Skin epidermis (tissue), 12 donors: ENCODE measurements at regions not wholly inside any gene's neighbourhood (a gene's known extent, or its start where the extent isn't known, plus 50 kb on each side); places are given as distances from the start of the nearest gene placed in this dataset.

Experiments
- H3K27ac ChIP-seq, 21 experiments: fragments of 200-600 bp; sonication (generic) in 11 of 21; one replicate each; pipeline ENCODE4 v1.5.0; 2020; ENCODE audit warnings: mild to moderate bottlenecking in 3 of 21, inconsistent platforms in 2 of 21, moderate library complexity in 2 of 21
- H3K4me3 ChIP-seq, 7 experiments: fragments of 200-600 bp; sonication (generic) in 2 of 7; one replicate each; pipeline ENCODE4 v1.5.0; 2020; ENCODE audit warnings: inconsistent platforms in 2 of 7, mild to moderate bottlenecking in 2 of 7, moderate library complexity in 1 of 7

DNA sequence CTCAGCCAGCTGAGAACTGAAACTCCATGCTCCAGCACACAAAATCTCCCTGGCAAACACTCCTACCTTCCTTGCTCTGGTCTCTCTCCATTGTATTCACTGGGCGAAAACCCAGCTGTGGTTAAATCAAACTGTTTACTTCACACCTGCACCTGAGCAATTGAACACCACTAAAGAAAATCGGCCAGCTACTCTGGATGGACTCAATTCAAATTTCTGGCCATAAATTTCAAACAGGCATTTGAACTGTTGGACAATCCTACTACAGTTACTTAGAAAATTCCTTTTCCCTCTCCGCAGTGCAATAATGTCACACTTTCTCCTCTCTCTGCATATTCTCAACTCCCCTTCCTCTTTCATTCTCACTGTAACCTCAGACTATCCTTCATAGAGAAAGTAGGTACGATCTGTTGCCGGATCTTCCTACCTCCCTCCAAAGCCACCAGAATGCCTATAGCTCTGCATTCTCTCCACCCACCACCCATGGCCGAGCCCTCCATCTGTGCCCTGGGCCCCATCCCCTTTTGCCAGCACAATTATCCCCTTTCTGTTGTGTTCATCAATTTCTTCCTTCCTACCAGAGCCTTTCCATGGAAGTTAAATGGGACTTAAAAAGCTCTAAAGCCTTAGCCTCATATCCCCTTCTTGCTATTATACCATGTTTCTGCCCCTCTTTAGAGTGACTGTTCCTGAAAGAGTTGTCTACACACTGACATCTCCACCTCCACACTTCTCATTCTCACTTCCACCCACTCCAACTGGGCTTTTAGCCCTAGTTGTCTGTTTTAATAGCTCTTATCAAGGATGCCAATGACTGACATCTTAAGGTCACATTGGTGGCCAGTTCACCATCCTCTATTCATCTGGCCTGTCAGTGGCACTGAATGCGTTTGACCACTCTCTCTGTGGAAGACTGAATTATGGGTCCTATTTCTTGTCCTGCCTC is 127.5 kb upstream of the SLC1A4 start:
- H3K4me3 ChIP-seq: no peak overlapping the region
- H3K27ac ChIP-seq: peak overlapping the region in 16 of 21 experiments; percentile 16 to 97 (median 90)

DNA sequence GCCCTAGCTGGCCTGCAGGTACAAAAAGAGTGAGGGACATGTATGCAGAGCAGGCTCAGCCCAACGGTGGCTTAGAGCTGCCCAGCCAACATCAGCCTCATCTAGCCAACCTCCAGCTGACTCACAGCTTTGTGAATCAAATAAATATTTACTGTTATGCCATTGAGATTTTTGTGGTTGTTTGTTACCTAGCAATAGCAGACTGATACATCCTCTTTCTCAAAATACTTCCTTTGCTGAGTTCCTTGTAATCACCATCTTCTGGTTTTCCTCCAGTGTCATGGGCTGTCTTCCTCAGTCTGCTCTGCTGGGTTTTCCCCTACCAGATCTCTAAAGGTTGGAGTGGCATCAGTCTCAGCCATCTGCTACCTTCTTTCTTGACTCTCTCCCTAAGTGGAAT is 126.6 kb upstream of the SLC1A4 start:
- peak overlapping the region in 8 of 21 experiments; percentile 31 to 98 (median 96) for H3K27ac ChIP-seq
- no peak overlapping the region for H3K4me3 ChIP-seq

DNA sequence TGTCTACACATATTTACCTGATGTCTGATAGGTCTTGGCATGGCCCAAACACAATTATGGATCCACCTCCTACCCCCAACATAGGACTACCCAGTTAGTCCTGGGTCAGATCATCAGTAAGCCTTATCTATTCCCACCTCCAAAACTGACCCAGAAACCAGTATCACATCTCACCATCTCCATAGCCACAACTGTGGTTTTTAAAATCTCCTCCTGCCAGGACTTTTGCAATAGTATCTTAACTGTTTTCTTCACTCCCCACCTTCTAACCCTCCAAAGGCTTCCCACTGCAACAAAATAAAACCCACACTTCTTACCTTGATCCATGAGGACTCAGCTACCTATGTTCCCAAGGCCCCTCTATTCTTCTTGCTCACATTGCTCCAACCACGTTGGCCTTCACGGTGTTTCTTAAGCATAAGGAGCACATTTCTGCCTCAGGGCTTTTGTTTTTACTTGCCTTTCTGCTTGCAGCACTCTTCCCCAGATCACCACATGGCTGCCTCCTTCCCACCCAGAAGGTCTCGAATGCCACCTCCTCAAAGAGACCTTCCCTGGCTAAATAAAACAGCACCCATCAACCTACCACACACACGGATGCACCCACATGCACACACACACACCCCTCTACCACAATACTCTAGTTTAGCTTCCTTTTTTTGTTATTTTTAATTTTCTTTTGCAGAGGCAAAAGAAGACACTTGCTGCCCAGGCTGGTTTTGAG is 125.9 kb upstream of the SLC1A4 start:
- Histone ChIP-seq H3K4me3 (no peak overlapping the region), H3K27ac (peak overlapping the region in 12 of 21 experiments; percentile 1 to 98 (median 32))

DNA sequence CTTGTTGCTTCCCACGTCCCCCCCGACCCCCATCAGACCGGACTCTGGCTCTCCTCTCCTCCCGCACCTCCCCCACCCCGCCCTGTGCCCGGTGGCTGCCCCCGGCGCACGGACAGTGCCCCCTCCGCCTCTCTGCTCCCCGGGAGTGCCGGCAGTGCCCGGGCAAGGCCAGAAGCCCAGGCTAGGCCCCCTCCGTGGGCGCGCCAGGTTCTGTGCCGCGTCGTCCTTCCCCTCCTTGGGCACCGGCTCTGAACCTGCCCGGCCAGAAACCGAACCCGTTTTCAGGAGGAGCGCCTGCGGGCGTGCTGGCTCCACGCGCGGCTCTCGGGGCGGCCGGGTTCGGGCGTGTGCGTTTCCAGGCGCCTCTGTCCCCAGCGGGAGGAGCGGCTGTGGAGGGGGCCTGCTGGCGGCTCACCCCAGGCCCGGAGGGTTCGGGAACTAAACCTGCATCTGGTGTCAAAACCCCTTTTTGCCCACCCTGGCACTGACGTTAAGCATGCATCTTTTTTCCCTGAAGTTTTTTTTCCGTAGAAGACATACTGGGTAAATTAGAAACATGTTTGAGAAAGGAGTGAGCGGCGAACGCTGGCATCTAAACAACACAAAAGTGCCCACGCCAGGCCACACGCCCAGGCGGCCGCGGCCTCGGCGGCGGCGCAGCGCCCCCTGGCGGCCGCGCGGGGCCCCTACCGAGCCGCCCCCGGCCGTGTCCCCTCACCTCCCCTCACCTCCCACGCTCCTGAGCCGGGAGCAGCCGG is 123.9 kb upstream of the SLC1A4 start:
- H3K27ac ChIP-seq: peak overlapping the region; percentile 75 to 99 (median 95)
- peak overlapping the region; percentile 36 to 61 (median 58) for H3K4me3 ChIP-seq

DNA sequence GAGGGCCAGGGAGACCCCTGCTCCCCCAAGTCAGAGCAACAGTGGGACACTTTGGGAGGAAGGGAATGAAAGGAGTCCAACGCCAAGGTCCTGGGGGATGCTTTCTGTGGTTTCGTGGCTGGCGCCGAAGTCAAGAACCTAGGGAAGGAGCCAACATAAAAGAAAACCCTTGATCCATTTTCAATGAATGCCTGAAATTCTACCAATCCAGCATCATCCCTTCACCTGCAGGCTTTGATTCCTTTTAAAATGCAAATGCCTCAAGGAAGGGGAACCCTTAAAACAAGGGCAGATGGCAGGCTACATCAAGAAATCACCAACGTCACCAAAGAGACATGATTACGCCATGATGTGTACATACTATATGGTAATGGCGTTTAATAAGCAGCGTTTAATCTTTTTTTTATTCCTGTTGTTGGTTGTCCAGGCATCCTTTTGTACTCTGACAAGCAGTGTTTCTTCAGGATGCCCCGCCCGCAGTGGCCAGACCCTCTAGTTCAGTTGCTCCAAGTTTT is 123.3 kb upstream of the SLC1A4 start:
- peak overlapping the region in 7 of 21 experiments; percentile 36 to 98 (median 95) for H3K27ac ChIP-seq
- peak overlapping the region in 5 of 7 experiments; percentile 37 to 61 (median 58) for H3K4me3 ChIP-seq

DNA sequence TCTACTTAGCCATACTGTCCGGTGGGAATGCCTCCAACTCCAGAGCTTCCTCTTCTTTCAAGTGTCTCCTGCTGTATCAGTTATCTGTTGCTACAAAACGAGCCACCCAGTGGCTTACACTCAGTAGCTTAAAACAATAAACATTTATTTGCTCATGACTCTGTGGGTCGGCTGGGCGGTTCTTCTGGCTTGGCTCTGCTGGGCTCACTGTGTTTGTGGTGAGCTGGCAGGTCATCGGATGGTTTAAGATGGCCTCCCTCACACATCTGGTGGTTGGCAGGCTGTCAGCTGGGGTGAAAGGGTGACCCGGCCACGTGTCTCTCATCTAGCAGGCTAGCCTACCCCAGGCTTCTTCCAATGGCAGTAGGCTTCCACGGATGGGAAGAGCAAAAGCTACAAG is 122.4 kb upstream of the SLC1A4 start:
- H3K4me3 ChIP-seq: no peak overlapping the region
- H3K27ac ChIP-seq: no peak overlapping the region

DNA sequence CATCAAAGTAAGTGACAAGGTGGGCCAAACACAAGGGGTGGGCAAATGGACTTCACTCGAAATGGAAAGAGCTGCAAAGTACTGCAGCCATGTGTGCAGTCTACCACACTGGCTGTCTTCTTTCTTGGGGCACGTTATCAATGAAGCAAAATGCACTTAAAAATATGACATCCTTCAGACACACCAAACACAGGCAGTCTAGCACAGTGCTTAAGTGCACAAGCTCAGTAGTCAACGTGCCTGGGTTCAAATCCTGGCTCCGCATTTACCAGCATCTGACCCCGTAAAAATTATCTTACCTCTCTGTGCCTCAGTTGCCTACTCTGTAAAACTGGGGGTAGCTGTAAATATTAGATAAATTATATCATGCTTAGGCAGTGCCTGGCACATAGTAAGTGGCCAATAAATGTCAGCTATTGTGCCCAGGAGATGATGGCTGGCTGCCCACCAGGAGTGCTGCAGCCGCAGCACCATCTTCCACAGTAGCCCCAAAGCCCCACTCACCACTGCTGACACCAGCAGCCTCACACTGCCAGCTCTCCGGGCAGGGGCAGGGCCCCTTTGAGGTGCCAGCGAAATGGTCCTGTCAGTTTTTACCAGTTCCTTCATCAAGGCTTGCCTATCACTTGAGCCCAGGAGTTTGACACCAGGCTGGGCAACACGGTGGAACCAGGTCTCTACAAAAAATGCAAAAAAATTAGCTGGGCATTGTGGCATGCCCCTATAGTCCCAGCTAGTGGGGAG is 121.8 kb upstream of the SLC1A4 start:
- no peak overlapping the region for H3K27ac ChIP-seq
- no peak overlapping the region for H3K4me3 ChIP-seq

DNA sequence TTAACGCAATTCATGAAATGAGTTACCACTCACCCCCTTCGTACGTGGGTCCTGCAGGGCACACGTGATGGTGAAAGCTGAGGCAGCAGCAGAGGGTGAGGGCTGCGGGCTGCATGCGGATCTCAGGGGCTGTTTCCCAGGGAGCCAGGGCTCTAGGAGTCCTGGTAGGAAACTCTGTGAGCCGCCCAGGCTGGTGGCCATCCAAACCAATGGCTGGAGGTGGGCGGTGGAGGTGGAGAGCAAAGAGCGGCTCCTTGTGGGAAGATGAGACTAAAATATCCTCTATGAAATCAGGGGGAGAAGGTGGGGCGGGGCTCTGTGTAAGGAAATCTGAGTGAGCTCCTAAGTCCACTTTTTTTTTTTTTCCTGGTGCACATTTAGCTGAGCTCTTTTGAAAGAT is 120.1 kb upstream of the SLC1A4 start:
- Histone ChIP-seq H3K4me3 (no peak overlapping the region), H3K27ac (no peak overlapping the region)

DNA sequence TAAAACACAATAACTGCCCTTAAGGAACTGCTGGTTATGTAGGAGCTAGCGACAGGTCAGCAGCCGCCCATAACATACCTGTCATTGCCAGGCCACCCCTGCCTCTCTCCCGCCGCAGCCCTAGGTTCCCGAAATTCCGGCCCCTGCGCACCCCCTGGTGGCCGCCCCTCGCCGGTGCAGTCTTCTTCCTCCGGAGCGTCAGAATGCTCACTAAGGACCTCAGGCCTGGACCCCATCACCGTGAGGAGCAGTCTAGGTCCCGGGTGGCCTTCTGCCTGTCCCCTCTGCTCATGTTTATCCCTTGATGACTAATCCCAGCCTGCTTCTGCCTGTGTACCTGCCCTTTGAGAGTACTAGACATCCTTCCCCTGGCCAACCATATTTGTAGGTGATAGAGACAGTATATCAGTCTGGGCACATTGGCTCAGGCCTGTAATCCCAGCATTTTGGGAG is 115.7 kb upstream of the SLC1A4 start:
- H3K27ac ChIP-seq: no peak overlapping the region

DNA sequence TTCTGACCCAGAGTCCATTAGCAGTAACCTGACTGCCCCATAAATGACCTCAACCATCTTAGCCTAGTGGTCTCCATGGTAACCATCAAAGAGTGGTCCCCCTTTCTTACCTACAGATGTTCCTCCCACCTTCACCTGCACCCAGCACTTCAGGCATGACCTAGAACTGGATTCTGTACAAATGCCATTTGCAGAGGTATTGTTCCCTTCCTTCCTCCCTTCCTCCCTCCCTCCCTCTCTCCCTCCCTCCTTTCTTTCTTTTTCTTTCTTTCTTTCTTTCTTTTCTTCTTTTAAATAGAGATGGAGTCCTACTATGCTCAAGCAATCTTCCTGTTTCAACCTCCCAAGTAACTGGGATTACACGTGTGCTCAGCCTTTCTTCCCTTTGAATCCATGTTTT is 114.6 kb upstream of the SLC1A4 start:
- no peak overlapping the region for H3K4me3 ChIP-seq

More for the DNA sequence above, 115.7 kb upstream of the SLC1A4 start:
- peak overlapping the region in 2 of 7 experiments; percentile 19 to 20 for H3K4me3 ChIP-seq

DNA sequence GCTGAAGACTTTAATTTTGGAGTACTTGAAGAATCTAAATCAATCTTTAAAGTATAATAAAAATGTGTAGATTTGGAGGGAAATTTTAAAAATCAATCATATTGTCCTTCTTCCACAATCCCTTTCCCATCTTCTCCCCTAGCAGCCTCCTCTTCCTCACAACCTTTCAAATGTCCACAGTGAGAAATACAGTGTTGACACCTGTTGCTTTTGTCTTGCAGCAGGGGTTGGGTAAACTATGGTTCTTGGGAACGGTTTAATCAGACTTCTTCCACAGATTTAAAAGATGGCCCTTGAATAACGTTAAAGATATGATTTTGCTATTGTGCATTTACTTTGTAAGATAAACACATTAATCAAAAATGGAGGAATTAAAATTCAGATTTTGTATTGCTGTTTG is 113.8 kb upstream of the SLC1A4 start:
- Histone ChIP-seq H3K4me3 (no peak overlapping the region), H3K27ac (peak overlapping the region in 2 of 21 experiments; percentile 26 to 50)

More for the DNA sequence above, 114.6 kb upstream of the SLC1A4 start:
- H3K27ac ChIP-seq: no peak overlapping the region

DNA sequence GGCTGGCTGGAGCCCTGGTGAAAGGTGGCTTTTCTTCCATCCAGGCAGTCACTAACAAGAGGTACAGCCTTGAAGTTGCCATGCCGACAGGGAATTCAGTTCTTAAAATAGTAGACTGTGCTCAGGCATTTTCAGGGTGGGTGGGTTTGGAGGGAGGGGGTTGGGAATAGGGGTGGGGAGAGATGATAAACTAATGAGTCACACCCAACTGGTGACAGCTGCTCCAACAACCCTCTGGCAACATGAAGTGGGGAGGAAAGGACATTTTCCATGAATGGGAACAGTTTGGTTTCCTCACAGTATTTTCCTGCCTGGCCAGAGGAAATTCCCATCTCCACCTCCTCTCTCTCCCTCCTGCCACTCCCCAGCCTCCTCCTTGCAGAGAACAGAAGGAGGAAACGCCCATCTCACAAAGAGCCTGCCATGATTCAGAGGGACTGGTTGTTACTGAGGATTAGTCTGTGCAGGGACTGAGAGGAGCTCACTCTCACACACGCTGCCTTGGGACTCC is 113.0 kb upstream of the SLC1A4 start:
- H3K27ac ChIP-seq: peak overlapping the region in 11 of 21 experiments; percentile 5 to 66 (median 41)

DNA sequence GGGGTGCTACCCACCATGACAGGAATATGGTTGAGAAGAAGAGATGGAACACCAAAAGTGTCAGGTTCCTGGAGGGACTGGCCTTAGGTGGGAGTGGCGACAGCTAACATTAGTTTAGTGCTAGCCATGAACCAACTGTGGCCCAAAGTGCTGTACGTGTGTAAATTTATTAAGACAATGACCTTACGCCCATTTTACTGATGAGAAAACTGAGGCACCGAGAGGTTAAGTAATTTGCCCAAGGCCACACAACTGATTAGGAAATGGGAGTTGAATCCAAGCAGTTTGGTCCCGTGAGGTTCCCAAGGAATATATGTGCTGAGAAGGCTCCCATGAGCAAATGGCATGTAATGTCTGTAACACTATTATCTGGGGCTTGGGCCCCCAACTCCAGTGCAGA is 109.5 kb upstream of the SLC1A4 start:
- Histone ChIP-seq H3K4me3 (no peak overlapping the region), H3K27ac (no peak overlapping the region)

More for the DNA sequence above, 113.0 kb upstream of the SLC1A4 start:
- no peak overlapping the region for H3K4me3 ChIP-seq

DNA sequence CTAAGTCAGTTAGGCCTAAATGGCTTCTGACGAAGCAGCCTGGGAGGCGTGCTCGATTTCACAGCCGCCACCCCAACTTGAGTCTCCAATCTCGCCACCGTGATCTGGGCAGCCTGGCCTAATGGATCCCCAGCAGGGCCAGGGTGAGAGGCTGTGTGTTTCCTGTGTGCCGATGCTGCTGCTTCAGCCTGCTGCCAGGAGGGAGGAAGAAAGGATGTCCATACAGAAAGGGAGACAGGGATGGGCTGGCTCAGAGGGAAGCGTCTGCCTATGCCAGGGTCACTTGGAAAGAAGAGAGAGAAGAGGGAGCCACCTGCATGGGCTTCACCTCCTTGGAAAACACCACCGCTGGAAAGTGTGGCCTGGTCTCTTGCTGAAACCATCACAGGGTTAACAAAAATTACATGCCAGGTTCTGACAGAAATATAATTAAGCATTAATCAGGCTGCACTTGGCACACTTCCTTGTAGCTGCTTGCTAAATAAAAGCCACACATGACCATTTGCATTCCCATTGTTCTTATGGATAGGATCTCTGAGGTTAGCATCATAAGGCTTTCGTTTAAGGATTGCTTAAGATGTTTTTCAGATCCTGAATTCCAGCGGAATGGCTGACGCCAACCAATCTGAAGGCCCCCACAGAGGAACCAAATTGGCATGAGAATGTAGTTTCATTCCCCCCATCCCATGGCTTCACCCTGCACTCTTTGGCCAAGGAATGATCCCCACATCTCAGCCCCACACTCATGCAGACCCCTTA is 108.8 kb upstream of the SLC1A4 start:
- no peak overlapping the region for H3K27ac ChIP-seq
- H3K4me3 ChIP-seq: no peak overlapping the region

DNA sequence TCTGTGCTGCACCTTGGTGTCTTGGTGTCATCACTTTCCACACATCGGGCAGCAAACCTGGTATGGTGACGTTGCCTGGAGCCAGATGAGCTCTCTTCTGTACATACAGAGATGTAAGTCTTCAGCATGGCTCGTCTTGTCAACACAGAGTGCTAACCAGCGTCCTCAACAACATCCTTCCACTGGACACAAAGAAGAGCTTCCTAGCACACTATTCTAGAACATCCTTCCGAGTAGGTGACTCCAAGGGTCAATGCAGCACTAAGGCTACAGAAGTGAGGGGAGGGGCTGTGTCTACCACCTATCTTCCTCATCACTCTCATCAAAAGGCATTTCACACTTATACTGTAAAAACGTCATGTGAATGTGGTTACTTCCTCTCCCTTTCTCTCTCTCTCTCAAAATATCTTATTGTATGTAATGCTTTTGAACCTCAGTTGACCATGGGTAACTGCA is 108.1 kb upstream of the SLC1A4 start:
- H3K27ac ChIP-seq: no peak overlapping the region

DNA sequence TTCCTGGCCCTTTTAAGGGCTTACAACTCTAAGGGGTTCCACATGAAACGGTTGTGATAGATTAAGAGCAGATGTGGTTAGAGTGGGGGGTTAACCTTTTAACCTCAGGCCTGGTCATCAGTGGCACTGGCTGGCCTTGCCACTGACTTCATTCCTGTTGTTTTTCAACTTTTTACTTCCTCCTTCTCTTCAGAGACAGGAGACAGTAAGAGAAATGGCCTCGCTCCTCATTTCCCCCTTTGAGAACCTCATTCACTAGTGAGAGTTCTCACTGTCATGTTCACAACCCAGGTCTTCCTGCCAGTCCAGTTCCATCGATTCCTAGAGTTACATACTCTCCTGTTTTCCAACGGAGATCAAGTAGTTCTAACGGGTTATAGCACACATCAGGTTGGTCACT is 101.6 kb upstream of the SLC1A4 start:
- no peak overlapping the region for H3K27ac ChIP-seq
- no peak overlapping the region for H3K4me3 ChIP-seq

More for the DNA sequence above, 108.1 kb upstream of the SLC1A4 start:
- no peak overlapping the region for H3K4me3 ChIP-seq

DNA sequence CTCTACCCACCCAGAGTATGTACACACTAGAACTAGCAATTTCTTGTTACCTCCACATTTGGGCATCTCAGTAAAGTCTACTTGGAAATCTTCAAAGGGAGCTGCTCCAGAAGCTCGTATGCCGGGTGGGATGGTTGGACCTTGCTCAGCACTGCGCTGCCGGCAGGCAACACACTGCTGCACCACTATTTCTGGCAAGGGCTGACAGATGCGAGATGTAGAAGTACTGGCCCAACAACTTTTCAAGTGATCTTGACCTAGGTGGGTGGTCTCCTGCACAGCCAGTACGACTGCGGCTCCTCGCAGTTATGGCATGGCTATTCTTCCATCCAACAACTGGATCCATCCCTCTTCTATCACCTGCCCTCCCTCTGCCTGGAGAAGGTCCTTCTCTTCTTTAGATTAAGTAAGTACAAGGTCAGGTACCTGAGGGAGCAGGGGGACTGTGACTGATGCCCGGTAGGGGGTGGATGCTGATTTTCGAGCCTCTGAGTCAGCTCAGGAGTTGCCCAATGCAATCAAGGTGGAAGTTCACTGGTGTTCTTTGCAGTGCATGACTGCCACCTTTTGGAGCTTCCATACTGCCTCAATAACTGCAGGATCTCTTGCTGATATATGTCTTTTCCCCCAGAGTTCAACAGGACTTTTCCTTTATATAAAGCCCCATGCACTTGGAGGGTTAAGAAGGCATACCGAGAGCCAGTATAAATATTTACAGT is 100.4 kb upstream of the SLC1A4 start:
- Histone ChIP-seq H3K4me3 (no peak overlapping the region), H3K27ac (no peak overlapping the region)
